Effector memory CD8-positive, alpha-beta T cell (primary cell): ENCODE measurements at regions not wholly inside any gene's neighbourhood (a gene's known extent, or its start where the extent isn't known, plus 50 kb on each side); places are given as distances from the start of the nearest gene placed in this dataset.
A peak's percentile ranks its signal among the peaks of the same experiment; 100 is the strongest.

Source experiments
- ATAC-seq: fragments of 150-1000 bp; cut with Tn5 transposase; replicated peaks from 2 replicates; pipeline ENCODE4 v1.10.0; 2021; ENCODE audit warnings: mild to moderate bottlenecking, moderate library complexity
- DNase-seq, 3 experiments: peaks; one replicate each; pipeline ENCODE4 v3.0.0; 2021
- H3K27ac Mint-ChIP-seq, 2 donors: one replicate each; pipeline ENCODE4 v1.8.0; 2022; ENCODE audit warnings: mild to moderate bottlenecking in 2 of 2, mixed read lengths in 2 of 2, moderate library complexity in 2 of 2
- H3K27me3 Mint-ChIP-seq, 2 donors: one replicate each; pipeline ENCODE4 v1.8.0; 2022; ENCODE audit warnings: mixed read lengths in 2 of 2
- H3K36me3 Mint-ChIP-seq: one replicate; pipeline ENCODE4 v1.8.0; 2022; ENCODE audit warnings: mild to moderate bottlenecking, moderate library complexity, mixed read lengths; ENCODE audit not compliant: insufficient read depth
- H3K4me1 Mint-ChIP-seq, 2 donors: one replicate each; pipeline ENCODE4 v1.8.0; 2022; ENCODE audit warnings: low read depth in 2 of 2, mixed read lengths in 2 of 2
- H3K4me3 Mint-ChIP-seq, 2 donors: one replicate each; pipeline ENCODE4 v1.8.0; 2022; ENCODE audit warnings: mild to moderate bottlenecking in 2 of 2, mixed read lengths in 2 of 2, moderate library complexity in 2 of 2
- H3K9me3 Mint-ChIP-seq, 2 donors: one replicate each; pipeline ENCODE4 v1.8.0; 2022; ENCODE audit warnings: mixed read lengths in 2 of 2

DNA sequence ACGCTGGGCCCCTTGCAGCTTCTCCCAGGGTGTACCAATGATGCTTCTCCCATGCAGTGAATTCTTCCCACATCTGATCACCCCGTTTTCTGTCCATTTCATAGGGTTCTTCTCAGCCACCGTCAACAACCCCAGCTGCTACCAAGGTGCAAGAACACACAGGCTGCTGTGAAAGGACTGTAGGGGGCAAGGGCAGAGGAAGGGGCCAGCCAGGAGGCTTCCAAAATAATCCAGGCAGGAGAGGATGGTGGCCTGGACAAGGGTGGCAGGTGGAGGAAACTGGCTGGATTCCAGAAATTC, 113.3 kb upstream of the WNT4 start:
- Mint-ChIP-seq H3K27ac (no peak overlapping the region), H3K4me3 (no peak overlapping the region), H3K9me3 (no peaks in the 10 kb centered on the region), H3K27me3 (peaks cover 46 to 78% of the 10 kb centered on the region in 2 donors), H3K36me3 (no peaks in the 10 kb centered on the region), H3K4me1 (peaks cover 0 to 6% of the 10 kb centered on the region in 2 donors)
- no peak for DNase-seq
- no peak for ATAC-seq

DNA sequence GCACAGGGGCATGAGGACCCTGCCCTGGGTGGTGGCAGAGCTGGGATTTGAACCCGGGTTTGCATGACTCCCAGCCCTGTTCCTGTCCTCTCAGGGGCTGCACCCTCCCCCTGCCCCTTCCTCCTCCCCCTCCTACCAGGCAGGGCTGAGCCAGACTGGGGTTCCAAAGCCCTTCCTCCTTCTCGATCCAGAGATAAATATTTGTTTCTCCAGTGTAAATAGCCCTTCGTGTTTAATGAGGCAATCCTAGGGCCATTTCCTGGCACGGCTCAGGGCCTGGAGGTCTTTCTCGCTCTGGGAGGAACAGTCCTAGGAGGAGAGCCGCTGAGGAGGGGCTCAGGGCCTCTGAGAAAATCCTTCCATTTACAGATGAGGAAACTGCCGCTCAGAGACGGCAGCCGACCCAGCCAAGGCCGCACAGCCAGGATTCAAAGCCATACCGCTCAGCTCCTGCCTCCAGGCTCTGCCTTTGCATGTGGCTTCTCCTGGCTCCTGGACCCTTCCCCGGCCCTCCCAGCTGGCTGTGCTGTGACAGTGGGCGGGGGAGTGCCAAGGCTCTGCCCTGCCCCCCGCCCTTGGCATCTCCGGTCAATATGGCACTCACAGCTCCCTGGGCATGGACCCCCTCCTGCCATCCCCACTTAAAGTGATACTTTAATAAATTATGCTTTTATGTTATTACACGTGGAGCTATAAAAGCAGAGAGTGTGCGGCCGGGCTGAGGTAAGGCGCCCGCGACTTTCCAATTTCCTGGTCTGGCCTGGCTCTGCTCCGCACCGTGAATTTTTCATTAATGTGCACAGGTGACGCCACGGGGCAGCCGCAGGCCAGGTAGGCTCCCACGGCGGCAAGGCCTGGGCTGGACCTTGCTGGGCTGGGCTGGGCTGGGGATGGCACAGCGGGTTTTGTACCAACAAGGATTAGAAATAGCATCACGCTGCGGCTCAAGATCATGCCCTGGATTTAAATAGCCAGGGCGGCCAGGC, 114.7 kb upstream of the WNT4 start:
- no peak overlapping the region for H3K27ac Mint-ChIP-seq

DNA sequence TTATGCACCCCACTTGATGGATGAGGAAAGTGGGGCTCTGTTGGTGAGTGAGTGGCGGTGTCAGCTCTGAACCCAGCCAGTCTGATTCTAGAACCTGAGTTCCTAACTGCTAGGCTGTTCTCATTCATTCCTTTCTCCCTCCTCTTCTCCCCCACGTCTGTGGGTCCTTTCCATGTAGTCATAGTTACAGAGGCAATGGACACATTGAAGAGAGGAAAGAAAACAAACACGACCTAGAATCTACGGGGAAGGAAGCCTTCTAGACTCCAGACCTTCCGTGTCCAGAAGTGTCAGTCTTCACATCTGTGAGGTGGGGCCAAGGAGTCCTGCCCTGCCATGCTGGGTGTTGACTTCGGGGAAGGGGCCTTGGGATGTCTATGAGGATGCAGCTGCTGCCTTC, 115.8 kb upstream of the WNT4 start:
- no peak for DNase-seq
- Mint-ChIP-seq H3K4me3 (no peak overlapping the region), H3K27ac (no peak overlapping the region), H3K9me3 (no peaks in the 10 kb centered on the region), H3K36me3 (no peaks in the 10 kb centered on the region), H3K4me1 (peaks cover 0 to 1% of the 10 kb centered on the region in 2 donors), H3K27me3 (peaks cover 36 to 78% of the 10 kb centered on the region in 2 donors)
- no peak for ATAC-seq

More for the DNA sequence above, 114.7 kb upstream of the WNT4 start:
- ATAC-seq (no peak), DNase-seq (no peak)
- H3K9me3 Mint-ChIP-seq: no peaks in the 10 kb centered on the region
- H3K36me3 Mint-ChIP-seq: no peaks in the 10 kb centered on the region
- H3K4me3 Mint-ChIP-seq: no peak overlapping the region
- H3K4me1 Mint-ChIP-seq: peaks cover 1 to 5% of the 10 kb centered on the region in 2 donors
- peaks cover 47 to 78% of the 10 kb centered on the region in 2 donors for H3K27me3 Mint-ChIP-seq

DNA sequence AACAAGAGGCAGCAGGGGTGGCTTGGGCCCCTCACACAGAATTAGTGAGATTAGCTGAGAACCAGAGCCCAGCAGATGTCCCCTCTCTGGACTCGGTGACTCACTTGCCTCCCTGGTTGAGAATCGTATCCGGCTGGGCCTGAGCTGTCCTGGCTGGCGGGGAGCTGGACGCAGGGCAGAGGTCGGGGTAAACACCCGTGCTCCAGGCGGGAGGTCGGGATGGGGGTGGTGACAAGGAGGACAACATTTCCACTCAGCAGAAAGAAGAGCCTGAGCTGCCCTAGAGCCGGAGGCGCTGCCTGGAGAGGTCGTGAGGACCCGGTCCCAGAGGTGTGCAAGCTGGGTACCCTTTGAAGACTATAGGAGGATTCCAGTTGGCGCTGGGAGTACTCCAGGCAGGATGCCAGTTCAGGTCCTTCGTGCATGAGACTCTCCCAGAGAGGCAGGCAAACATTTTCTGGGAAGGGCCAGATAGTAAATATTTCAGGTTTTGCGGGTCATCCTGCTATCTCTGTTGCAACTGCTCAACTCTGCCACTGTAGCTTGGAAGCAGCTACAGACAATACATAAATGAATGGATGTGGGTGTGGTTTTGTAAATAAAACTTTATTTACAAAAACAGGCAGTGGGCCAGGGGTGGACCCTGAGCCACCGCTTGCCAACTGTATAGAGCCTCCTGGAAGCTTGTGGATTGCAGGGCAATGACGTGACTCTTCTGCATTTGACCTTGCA, 116.8 kb upstream of the WNT4 start:
- H3K27ac Mint-ChIP-seq: no peak overlapping the region
- DNase-seq (no peak), ATAC-seq (no peak)
- H3K4me1 Mint-ChIP-seq: peaks cover 3 to 5% of the 10 kb centered on the region in 2 donors
- H3K27me3 Mint-ChIP-seq: peaks cover 39 to 78% of the 10 kb centered on the region in 2 donors
- no peaks in the 10 kb centered on the region for H3K9me3 Mint-ChIP-seq
- no peak overlapping the region for H3K4me3 Mint-ChIP-seq
- no peaks in the 10 kb centered on the region for H3K36me3 Mint-ChIP-seq

DNA sequence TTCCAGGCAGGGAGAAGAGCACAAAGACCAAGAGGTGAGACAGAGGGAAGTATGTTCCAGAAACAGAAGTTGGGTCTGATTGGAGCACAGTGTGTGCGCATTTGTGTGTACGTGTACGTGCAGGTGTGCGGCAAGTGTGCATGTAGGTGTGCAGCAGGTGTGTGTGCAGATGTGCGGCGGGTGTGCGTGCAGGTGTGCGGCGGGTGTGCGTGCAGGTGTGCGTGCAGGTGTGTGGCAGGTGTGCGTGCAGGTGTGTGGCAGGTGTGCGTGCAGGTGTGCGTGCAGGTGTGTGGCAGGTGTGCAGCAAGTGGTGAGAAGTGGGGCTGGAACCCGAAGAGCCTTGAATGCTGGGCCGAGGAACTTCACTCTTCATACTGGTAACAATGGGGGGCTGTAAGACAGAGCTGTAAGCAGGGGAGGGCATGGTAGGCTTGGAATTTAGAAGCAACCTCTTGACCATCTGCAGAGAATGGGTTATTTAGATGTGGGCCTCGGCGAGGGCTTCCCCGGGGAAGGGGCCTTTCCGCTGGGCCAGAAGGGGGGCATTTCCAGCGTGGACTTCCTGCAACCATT, 118.0 kb upstream of the WNT4 start:
- Mint-ChIP-seq H3K4me3 (no peak overlapping the region), H3K4me1 (peaks cover 3 to 5% of the 10 kb centered on the region in 2 donors), H3K27ac (no peak overlapping the region), H3K36me3 (no peaks in the 10 kb centered on the region), H3K9me3 (no peaks in the 10 kb centered on the region), H3K27me3 (peaks cover 44 to 80% of the 10 kb centered on the region in 2 donors)
- no peak for DNase-seq
- ATAC-seq: no peak

DNA sequence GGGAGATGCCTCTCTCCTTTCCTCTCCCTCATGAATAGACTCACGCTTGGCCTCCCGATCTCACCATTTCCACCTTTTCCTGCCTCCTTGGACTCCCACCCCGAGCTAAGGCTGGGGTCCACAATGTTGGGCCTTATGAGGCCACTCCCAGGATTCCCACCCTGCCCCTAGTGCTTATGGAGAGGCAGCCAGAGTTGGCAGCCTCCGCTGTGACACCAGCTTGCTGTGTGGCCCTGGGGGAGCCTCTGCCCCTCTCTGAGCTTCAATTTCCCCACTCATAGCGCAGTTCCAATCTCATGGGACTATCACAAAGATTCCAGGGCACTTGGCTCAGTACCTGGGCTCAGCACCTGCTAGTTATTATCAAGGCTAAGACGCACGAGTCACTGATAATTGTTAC, 118.7 kb upstream of the WNT4 start:
- H3K36me3 Mint-ChIP-seq: no peaks in the 10 kb centered on the region
- no peak overlapping the region for H3K27ac Mint-ChIP-seq
- H3K4me3 Mint-ChIP-seq: no peak overlapping the region
- ATAC-seq (no peak), DNase-seq (no peak)
- peaks cover 3 to 5% of the 10 kb centered on the region in 2 donors for H3K4me1 Mint-ChIP-seq
- H3K9me3 Mint-ChIP-seq: no peaks in the 10 kb centered on the region
- peaks cover 44 to 80% of the 10 kb centered on the region in 2 donors for H3K27me3 Mint-ChIP-seq

DNA sequence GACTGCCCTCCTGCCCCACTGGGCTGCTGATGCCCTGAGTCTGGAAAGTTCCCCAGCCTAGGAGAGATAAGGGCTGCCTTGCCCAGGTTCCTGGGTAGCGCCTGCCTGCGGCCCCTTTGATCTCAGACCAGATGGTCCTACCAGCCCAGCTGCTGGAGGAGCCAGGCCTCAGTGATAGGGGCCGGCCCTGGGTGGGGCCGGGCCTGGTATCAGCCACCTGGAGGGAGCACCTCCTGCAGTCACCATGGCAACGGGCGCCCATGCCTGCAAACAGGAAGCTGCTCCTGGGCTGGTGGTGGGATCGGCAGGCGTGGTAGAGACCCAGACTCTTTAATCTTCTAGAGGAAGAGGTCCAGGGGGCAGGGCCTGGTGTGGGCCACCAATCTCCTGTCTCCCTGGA, 119.7 kb upstream of the WNT4 start:
- peaks cover 3 to 5% of the 10 kb centered on the region in 2 donors for H3K4me1 Mint-ChIP-seq
- no peak for DNase-seq
- no peaks in the 10 kb centered on the region for H3K9me3 Mint-ChIP-seq
- no peak for ATAC-seq
- no peaks in the 10 kb centered on the region for H3K36me3 Mint-ChIP-seq
- H3K4me3 Mint-ChIP-seq: no peak overlapping the region
- peaks cover 44 to 80% of the 10 kb centered on the region in 2 donors for H3K27me3 Mint-ChIP-seq
- H3K27ac Mint-ChIP-seq: no peak overlapping the region

DNA sequence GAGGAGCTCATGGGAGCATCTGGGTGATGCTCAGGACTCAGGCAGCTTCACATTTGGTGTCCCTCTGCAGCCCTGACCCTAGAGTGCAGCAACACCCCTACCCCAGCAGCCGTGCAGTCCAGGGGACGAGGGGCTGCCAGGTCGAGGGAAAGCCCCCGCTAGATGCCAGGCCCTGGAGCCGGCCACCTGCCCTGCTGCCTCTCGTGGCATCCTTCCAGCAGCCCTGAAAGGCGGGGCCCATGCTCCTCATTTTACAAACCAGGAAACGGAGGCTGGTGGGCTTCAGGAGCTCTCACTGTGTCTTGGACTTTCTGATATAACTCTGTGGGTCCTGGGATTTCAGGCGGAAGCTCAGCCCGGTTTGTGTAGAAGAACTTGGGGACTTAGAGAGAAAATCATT, 120.5 kb upstream of the WNT4 start:
- peaks cover 48 to 86% of the 10 kb centered on the region in 2 donors for H3K27me3 Mint-ChIP-seq
- DNase-seq (no peak), ATAC-seq (no peak)
- no peak overlapping the region for H3K27ac Mint-ChIP-seq
- peaks cover 3 to 5% of the 10 kb centered on the region in 2 donors for H3K4me1 Mint-ChIP-seq
- H3K4me3 Mint-ChIP-seq: no peak overlapping the region
- H3K36me3 Mint-ChIP-seq: no peaks in the 10 kb centered on the region
- no peaks in the 10 kb centered on the region for H3K9me3 Mint-ChIP-seq

DNA sequence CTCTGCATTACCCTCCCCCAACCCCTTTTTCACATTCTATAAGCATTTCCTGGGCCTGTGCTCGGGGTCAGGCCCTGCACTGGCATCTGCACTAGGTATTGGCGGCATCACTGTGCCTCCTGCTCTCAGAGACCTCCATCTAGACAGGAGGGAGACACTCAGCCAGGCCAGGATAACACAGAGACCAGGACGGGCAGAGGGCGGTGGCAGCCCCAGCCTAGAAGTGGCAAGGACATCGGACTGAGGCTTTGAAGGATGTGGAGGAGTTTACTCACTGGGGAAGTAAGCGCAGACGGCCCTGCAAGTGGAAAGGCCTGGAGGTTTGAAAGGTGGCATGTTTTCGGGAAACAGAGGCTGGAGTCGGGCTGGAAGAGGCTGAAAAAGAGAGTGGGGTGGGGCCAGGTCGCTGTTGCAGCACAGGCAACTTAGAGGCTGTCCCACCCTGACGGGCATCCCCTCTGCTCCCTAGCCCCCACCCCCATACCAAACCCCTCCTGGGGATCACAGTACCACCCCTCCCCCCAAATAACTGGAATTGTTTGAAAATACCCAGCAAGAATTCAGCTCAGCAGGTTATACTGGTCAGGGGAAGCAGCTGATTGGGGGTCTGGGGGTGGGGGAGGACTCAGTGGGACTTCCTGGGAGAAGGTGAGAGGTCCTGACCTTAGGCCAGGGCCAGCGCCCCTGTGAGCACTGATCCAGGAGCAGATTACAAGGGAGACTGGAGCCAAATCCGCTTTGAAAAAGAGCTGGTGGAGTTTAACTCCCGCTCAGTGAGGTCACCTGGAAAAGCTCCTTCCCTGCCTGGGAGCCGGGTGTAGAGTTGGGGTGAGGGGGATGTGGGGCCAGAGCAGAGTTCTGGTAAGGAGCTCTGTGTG, 121.8 kb upstream of the WNT4 start:
- no peak overlapping the region for H3K4me3 Mint-ChIP-seq
- H3K36me3 Mint-ChIP-seq: no peaks in the 10 kb centered on the region
- peaks cover 3 to 5% of the 10 kb centered on the region in 2 donors for H3K4me1 Mint-ChIP-seq
- ATAC-seq: no peak
- DNase-seq: no peak
- peaks cover 53 to 82% of the 10 kb centered on the region in 2 donors for H3K27me3 Mint-ChIP-seq
- H3K9me3 Mint-ChIP-seq: no peaks in the 10 kb centered on the region
- H3K27ac Mint-ChIP-seq: no peak overlapping the region

DNA sequence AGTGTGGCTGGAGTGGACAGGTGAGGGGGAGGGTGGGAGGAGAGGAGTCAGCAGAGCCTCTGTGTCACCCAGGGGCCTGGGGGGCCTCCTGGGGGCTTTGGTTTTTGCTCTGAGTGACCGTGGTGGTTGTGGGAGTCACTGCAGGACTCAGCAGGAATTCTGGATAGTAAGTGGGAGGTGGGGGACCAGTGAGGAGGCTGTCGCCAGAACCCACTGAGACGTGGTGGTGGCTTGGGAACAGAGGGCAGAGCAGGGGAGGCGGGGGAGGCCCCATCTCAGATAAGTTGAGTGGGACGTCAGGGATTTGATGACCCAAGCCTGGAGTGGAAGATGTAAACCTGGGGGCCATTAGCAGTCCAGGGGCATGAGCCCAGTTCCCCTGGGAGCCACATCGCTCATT, 123.2 kb upstream of the WNT4 start:
- peaks cover 43 to 73% of the 10 kb centered on the region in 2 donors for H3K27me3 Mint-ChIP-seq
- DNase-seq (no peak), ATAC-seq (no peak)
- no peaks in the 10 kb centered on the region for H3K36me3 Mint-ChIP-seq
- peak overlapping the region in 1 of 2 donors; percentile 35 for H3K27ac Mint-ChIP-seq
- no peak overlapping the region for H3K4me3 Mint-ChIP-seq
- H3K9me3 Mint-ChIP-seq: no peaks in the 10 kb centered on the region
- peaks cover 3 to 5% of the 10 kb centered on the region in 2 donors for H3K4me1 Mint-ChIP-seq

DNA sequence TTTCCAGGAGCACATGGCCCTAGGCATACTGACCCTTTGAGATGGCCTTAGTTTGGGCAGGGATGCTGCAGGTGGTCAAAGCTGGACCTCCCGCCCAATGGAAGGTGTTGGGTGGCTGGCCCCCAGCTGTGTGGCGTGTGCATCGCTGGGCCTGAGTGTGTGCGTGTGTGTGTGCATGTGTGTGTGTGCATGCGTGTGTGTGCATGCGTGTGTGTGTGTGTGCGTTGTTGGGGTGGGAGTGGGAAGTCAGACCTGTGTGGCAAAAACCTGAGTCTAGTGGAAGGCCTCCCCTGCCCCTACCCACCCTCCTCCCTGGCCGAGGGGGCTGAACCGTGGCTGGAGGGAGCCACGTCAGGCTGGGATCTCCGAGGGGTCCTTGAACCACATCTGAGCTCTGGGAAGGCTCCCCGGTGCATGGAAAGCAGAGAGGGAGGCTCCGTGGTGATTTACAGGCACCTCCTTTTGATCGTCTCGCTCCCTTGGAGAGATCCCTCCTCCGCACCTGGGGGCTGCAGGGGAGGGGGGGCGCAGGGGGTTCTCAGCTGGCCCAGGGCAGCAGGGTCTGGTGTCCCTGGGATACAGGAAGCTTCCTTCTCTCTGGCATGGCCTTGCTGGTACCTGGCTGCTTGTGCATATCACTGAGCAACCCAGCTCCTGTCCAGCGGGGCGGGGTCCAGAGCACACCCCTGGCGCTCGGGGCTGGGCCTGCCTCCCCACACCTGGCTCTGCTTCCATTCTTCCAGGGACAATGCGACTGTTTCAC, 124.7 kb upstream of the WNT4 start:
- H3K4me1 Mint-ChIP-seq: peaks cover 3 to 4% of the 10 kb centered on the region in 2 donors
- no peak overlapping the region for H3K4me3 Mint-ChIP-seq
- DNase-seq (no peak), ATAC-seq (no peak)
- H3K36me3 Mint-ChIP-seq: no peaks in the 10 kb centered on the region
- no peak overlapping the region for H3K27ac Mint-ChIP-seq
- H3K9me3 Mint-ChIP-seq: no peaks in the 10 kb centered on the region
- H3K27me3 Mint-ChIP-seq: peaks cover 33 to 58% of the 10 kb centered on the region in 2 donors

DNA sequence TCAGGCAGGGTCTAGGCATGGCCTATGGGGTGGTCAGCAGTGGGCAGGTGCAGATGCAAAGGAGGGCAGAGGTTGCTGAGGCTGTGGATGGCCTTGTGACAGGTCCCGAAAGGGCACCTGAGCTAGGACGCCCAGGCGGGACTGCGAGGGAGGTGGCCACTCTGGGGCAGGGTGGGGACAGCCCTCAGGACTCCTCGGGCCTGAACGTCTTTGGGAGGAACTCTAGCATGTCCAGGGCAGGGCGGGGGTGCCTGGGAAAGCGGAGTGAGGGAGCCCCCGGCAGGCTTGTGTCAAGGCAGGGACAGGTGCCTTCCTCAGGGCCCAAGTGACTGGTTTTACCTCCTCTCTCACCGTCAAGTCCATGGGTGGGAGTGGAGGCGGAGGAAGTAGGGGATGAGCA, 125.4 kb upstream of the WNT4 start:
- Mint-ChIP-seq H3K4me1 (peaks cover 3 to 4% of the 10 kb centered on the region in 2 donors), H3K36me3 (no peaks in the 10 kb centered on the region), H3K27ac (no peak overlapping the region), H3K27me3 (peaks cover 33 to 51% of the 10 kb centered on the region in 2 donors), H3K9me3 (no peaks in the 10 kb centered on the region), H3K4me3 (no peak overlapping the region)
- DNase-seq (no peak), ATAC-seq (no peak)
